GM18909 (cell line): ENCODE measurements at regions not wholly inside any gene's neighbourhood (a gene's known extent, or its start where the extent isn't known, plus 50 kb on each side); places are given as distances from the start of the nearest gene placed in this dataset.

Experiments
- ATAC-seq: cut with Tn5 transposase; IDR thresholded peaks from one replicate; pipeline ENCODE4 v1.9.1; 2021; ENCODE audit warnings: mild to moderate bottlenecking; ENCODE audit not compliant: unreplicated experiment, poor library complexity

DNA sequence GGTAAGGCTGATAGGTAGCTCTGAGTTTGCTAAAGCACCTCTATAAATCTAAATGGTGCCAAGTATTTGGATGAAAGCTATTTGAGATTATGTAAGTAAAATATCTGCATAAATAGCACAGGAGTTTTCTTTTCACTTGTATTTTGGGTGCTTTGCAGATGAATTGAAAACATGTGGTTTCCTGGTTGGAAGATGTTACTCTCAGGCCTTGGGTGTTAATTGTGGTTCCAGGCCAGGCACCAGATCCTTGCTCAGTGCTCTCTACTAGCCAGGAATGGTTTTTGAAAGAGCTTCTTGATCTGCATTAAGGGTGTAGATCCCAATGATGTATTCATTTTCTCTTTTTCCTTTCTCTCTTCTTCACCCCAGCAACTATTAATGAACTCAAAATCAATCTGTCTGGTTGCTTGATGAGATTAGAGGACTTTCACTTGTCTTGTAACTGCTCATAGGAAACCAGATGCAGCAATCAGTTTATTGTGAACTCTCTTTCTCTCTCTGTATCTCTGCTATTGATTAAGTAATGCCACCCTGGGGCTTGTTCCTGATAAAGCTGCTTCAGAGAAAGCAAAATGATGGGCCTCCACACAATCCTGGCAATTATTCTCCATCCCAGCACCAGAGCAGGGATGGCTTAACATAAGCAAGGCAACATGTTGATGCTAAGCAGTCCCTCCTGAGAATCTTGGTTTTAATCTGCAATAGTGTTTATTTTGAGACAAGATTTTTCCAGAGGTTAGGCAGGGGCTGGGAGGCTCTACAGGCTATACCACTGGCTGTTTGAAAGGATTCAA lies 147.0 kb upstream of the NTM start:
- no peak for ATAC-seq

DNA sequence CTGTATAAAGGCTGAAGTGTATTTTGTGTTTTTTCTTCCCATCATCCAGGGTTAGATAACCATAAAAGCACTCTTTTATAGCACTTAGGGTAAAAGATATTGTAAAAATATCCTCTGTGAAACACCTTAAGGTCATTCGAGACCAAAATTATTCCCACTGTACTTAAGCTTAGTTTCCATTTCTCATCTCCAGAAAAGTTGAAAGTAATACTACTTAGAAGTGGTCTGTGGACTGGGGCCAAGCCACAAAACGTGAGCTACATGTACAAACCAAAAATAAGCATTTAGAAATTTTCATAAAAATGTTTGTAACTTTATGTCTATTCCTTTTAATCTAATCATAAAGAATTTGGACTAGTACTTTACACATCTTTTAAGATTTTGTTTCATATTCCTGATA lies 142.0 kb upstream of the NTM start:
- no peak for ATAC-seq

DNA sequence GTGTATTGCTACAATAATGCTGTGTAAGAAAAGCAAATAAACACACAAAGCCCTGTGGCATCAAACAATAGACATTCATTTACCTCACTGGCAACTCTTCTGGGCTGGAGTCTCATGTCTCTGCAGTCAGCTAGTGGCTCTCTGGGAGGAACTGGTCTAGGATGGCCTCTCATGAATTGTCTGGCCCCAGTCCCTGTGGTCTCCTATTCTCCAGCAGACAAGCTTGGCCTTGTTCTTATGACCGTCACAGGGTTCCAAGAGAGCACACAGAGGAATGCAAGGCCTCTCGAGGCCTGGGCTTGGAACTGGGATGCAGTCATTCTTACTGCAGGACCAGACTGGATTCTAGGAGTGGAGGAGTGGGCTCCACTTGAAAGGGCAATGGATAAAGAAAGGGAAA lies 141.2 kb upstream of the NTM start:
- no peak for ATAC-seq

DNA sequence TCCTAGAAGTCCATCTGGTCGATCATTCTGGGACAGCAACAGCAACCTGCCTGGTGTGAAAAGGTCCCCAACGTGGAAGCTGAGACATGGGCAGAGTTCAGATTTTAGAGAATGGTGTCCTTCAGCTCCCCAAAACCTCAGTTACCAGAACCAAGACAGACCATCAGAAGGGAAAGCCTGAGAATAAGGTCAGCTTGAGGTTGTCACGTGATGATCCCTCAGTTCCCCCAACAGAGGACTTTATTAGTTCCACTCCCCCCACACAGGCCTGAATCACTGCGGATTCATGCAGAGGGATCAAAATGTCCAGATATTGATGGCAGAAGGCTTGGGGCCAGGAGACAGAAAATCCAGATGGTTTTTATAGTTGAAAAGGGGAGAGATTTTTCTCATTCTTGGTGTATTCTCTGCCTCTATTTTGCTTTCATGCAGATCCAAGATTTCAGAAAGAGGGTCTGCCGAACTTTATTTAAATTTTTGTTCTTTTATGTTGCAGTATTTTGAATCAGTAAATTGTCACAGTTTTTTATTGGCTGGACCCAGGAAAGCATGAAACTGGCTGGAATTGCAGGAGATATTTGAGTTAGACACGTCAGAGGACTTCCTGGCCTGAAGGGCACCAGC lies 139.0 kb upstream of the NTM start:
- no peak for ATAC-seq

DNA sequence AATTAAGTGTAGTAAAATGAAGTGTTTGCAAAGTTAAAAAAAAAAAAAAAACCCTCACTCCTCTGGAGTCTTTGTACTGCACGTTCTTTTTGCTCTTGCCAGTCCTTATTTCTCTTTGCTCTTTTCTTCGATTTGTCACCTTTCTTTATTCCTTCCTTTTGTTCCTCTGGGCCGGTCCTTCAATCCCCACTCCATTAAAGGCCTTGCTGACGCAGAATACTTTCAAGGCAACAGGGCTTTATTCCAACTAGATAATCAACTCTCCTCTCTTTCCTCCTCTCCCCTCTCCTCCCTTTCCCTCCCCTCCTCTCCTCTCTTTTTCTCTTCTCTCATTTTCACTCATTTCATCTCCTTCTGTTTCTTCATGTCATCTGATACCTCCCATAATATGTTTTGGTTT lies 138.2 kb upstream of the NTM start:
- ATAC-seq, result no peak

DNA sequence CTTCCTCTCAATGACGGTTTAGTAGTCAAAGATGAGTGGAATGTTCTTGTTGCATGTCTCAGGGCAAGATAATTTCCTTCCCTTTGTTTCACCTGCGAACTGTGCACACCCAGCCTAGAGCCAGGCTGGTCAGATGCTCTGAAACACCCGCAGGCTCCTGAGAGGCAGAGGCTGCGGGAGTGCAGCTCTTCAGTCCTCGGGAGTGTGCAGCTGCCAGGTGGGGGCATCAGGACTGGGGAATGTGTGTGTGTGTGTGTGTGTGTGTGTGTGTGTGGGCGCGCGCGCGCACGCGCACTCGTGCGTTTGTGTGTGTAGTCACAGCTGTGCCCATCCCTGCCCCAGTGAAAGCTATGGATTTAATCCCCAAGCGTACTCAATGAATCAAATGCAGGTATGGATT lies 136.2 kb upstream of the NTM start:
- no peak for ATAC-seq

DNA sequence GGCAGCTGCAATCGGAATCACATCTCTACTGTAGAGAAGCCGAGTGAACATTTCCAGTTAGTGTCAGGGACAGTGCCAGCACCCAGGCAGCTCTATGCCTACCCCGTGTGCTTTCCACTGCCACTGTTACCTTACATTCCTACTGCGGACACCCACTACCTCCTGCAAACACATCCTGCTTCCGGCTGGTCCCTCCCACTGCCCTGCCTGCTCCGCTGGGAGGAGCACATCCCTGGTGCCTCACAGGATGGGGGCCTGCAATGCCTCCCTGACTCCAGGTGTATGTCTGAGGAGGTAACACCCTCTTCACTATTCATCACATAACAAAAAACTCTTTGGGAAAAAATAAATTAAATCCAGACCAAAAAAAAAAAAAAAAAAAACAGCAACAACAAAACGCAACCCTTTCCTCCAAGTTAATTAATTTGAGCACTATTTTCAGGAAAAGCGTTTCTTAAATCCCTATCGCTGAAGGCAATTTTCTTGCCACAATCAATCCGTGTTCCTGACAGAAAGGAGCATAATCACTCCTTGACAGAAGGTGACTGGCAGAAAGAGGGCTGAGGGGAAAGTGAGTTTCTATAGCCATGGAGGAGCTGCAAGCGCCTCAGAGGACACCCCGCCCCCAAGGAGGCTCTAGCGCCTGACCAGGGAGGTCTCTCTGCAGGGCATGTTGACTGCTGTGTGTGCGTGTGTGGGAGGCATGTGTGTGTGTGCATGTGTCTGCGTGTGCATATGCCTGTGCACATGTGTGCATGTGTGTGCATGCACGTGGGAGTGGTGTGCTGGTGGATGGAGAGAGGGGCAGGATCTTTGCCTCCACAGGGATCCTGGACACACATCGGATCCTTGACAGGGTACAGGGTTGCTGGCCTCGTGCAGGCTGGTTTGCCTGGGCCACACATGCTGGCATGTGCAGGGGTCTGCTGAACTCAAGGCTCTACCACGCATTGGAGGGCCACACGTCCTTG lies 134.8 kb upstream of the NTM start:
- no peak for ATAC-seq

DNA sequence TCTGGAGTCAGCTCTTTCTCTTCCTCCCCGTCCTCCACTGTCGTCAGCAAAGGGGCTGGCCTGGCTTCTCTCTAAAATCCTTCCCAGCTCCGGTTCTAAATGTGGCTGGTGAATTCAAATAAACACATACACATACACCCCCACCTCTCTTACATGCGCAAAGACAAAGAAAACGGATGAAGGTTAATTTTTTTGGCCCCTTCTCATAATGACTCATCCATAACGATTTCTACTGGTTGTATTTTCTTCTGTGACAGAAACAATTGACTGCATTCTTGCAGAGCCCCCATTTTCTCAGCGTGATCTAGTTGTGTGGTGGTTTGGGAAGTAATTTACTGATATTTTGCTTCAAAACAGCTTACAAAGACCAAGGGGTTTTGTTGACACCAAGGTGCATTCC lies 130.0 kb upstream of the NTM start:
- ATAC-seq, result no peak

DNA sequence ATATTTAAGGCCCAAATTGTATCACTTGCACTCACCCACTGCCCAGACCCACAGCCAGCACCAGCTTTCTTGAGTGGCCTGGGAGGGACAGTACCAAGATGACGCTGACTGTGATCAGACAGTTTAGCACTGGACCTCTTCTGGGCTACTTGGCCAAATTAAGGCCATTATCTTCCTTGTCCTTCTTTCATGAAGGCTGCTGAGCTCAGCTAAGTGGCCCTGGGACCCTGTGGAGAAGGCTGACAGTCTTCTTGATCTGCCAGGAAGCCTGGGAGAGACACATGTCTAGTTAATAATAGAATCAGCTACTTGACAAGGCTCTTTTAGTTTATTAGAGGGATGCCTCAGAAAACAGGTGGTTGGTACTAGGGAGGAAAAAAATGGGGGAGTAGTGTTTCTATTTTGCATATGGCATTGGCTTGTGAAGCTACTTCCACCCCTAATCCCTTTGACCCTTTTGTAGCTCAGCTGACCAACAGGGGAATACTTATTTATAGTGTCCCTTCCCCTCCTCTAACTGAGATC lies 127.9 kb upstream of the NTM start:
- ATAC-seq, result no peak

DNA sequence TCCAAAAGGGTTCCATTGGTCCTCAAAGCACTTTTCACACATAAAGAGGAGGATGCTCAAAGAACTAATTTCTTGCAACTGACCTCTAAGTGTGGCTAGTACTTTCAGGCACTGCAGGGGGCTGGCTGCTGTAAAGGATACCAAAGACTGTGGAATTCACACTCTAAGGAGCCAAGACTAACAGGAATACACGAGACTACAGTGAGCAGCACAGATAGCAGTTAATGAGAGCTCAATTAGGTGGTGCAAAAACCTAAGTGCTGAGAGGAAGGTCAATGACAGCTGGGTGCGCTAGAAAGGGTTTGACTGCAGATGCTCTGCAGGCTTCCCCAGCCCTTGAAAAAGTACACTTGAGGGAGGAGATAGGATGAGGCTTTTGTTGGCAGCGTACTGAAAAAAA lies 124.3 kb upstream of the NTM start:
- ATAC-seq, result no peak

DNA sequence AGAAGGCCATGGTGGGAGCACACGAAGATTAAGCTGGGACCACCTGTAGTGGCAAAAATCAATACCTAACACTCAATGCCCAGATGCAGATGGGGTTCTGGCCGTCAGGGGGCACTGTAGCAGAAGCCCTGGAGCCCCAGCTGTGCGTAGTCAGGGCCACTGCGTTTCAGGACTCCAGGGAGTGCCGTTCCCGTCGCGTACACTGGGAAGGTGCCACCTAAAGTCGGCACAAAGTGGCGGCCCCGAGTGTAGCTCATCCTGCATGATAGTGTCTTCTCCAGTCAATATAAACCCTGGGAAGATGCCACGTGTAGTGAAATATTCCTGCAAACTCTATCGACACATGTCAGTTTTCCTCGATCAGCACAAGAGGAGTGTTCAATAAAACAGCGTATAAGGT lies 123.8 kb upstream of the NTM start:
- ATAC-seq, result no peak

DNA sequence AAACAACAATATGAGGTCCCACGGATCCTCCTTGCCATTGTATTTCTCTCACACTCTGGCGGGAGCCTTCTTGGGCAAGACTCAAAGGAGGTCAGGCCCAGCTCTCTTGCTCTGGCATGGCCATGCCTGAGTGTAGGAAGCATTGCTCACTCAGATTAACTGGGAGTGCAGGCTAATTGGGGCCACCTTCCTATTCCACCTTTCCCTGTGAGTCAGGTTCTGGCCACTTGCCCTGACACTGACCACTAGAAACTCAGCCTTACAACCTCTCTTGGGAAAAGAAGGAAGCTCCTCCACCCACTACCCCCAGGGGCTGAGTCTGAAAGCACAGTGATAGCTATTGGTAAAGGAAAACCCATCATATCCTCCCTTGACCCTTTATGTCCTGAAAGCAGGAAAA lies 121.8 kb upstream of the NTM start:
- ATAC-seq, result no peak

DNA sequence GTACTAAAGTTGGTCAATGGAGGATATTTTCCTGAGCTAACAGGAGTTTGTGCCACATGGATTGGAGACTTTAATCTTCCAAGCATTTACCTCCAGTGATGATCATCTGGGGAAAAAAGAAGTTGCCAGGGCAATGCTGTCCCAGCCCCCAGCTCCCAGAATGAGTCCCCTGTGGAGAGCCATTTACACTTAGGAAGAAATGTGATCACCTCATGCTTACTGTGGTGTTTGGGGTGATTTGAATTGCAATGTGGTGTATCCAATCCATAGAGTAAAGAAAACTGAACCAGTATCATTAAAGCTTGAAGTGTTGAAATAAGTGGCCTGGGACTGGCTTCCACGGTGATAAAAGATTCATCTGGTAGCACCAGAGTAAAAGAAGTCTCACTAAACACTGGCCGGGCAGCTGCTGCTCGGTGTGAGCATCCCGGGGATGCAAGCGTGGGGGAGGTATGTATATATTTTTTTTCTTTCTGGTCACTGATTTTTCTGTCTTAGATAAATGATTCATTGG lies 117.2 kb upstream of the NTM start:
- no peak for ATAC-seq

DNA sequence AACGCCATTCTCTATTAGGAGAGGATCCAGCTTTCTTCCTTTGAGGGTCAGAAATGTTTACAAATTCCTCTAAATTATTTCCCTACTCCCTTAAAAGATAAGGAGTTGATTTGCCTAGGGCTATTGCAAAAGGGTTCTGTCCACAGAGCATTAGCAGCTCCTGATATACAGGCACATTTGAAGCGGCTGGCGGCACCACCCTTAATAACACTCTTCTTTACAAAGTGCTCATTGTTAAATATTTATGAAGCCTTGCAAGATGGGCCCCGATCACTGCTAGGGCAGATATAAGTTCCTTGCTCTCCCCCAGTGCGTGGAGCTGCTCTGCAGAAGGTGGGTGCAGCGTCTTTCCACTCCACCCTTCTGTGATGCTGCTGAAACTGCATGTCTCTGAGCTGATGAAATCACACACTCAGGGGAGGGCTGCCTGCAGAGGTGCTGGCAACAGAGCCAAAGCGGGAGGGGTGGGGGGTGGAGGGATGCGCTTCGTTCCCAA lies 116.7 kb upstream of the NTM start:
- ATAC-seq, result no peak

DNA sequence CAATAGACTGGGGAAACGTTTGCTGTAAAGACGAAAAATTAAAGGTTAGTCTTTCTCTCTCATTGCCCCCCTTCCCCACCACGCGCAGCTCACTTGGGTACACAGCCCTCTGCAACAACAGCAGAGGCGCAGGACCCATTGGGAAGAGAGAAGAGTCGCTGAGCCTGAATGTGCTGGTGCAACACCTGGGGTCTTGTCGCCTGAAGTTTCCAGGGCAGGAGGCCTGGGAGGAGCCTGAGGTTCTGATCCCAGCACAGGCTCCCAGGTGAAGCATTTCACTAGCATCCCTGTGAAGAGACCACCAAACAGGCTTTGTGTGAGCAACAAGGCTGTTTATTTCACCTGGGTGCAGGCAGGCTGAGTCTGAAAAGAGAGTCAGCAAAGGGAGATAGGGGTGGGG lies 116.2 kb upstream of the NTM start:
- ATAC-seq, result no peak

DNA sequence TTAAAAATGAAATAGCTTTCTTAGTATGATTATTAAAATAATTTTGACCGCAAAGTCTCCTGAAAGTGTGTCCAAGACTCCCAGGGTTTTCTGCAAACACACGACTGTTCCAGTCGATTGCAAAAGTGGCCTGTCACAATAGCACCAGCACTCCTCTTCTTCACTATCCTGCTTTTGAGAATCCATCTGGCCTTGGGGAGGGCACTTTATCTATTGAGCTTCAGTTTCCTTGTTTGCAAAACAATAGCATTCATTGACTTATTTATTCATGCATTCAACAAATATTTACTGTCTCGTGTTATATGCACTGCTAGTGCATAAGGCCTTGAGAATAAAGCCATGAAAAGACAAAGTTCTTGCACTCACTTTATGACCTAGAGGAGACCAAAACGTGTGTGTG lies 96.2 kb upstream of the NTM start:
- ATAC-seq, result no peak

DNA sequence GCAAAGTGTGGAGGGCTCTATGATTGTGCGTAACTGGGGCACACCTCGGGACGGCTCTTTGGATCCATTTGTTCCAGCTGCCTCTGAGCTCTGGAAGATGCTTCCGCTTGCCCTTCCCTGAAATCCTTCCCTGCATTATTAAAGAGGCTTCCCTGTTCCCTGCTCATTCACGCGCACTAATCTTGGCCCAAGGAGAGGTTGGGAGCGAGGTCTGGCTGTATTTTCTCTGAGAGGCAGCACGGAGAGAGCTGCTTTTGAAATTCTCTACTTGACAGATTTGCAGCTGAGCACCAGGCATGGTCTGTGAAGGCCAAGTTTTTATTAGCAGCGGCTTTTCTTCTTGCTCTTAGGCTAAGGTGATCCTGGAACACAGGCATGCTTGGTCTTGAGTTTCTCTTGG lies 94.8 kb upstream of the NTM start:
- no peak for ATAC-seq

DNA sequence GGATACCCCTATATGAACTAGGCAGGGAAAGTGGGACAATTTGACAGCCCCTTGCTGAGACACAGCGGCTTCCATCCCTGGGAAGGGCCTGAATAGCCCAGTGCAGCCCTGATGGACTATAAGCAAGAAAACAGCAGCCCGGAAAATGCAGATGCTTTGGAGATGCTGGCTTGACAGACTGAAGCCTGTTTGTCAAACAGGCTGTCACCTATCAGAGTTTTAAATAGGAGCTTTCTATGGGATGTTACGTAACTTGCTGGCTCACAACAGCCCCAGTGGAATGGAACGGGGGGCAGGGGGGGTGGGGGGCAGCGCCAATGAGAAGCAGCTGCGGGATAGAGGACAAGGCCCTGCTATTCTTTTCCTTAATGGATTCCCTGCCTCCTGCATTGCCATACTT lies 91.9 kb upstream of the NTM start:
- ATAC-seq, result no peak

DNA sequence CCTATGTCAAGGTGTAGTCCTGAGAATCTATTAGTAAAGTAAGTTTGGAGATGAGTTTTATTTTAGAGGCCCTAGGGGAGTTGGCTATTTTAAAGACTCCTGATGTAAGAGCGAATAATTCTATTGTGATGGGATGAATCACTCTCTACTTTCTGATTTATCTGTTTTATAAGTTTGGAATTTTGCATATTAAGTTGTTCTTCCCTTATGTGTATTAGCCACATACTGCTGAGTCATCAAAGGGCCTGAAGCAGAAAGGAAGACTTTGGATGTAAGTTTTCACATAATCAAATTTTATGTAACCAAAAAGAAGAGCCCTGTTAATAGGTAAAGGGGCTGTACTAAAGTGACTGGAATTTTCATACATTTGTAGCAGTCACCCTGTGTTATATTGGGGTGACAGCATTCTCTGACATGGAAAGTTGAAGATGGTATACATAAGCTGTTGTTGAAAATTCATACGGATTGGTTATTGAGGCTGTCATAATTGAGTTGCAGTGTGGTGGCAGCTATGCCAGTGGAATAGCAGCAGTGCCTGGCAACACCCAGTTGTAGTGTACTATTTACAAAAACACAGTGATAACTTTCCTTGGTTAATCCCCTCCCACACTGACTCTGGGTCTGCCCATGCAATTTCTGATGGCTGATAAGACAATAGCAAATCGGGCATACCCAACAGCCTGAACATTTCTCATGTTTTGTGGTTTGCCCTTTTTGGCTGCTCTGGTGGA lies 90.6 kb upstream of the NTM start:
- no peak for ATAC-seq

DNA sequence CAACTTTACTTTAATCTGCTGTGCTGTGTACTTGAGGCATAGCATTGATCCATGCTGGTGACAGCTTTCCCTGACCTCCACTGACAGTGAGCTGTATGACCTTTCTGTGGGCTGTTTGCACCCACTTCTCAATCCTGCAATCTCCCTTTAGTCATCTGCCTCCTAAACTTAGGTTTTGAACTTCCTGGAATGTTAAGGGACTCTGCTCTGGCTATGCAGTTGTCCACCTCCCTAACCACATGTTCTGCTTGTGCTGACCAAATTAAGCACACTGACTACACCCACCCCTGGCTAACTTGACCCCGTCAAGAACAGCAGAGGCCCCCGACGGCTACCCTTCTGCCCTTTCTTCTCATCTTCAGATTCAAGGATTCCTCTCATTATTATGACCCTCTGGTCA lies 89.1 kb upstream of the NTM start:
- ATAC-seq, result no peak
